ENCODE measurements at regions not wholly inside any gene's neighbourhood (a gene's known extent, or its start where the extent isn't known, plus 50 kb on each side); places are given as distances from the start of the nearest gene placed in this dataset.

- no peak for ATAC-seq
- TF ChIP-seq ZNF565 (CRISPR knock-in tag; conservative IDR thresholded peaks at IDR 0.05; ENCODE audit: low read depth) (no peak), GLIS3 (CRISPR knock-in tag; IDR thresholded peaks at IDR 0.05) (no peak), ISL1 (CRISPR knock-in tag; IDR thresholded peaks at IDR 0.05) (no peak), SNAI2 (CRISPR knock-in tag; IDR thresholded peaks at IDR 0.05) (no peak), ZFP3 (CRISPR knock-in tag; IDR thresholded peaks at IDR 0.05) (no peak), ZC3H10 (CRISPR knock-in tag; IDR thresholded peaks at IDR 0.05) (no peak), PPARA (CRISPR knock-in tag; IDR thresholded peaks at IDR 0.05; ENCODE audit: borderline replicate concordance) (no peak), OSR1 (CRISPR knock-in tag; IDR thresholded peaks at IDR 0.05) (no peak)
These were observed 146.6 kb upstream of the CCDC68 start for GRCh38 chr18:55105873-55106272.

- TF ChIP-seq POU6F1 (CRISPR knock-in tag; IDR thresholded peaks at IDR 0.05; ENCODE audit: borderline replicate concordance, low read depth) = no peak
- TF ChIP-seq CSRNP3 (CRISPR knock-in tag; IDR thresholded peaks at IDR 0.05) = no peak
- no peak for TF ChIP-seq CREB5 (CRISPR knock-in tag; IDR thresholded peaks at IDR 0.05; ENCODE audit: low read depth)
- no peak for TF ChIP-seq RARB (CRISPR knock-in tag; IDR thresholded peaks at IDR 0.05)
- no peak for TF ChIP-seq SNAI2 (CRISPR knock-in tag; IDR thresholded peaks at IDR 0.05)
- TF ChIP-seq ZC3H10 (CRISPR knock-in tag; IDR thresholded peaks at IDR 0.05) = no peak
- TF ChIP-seq ZNF8 (CRISPR knock-in tag; IDR thresholded peaks at IDR 0.05) = no peak
- TF ChIP-seq ZFP30 (CRISPR knock-in tag; IDR thresholded peaks at IDR 0.05) = no peak
- no peak for TF ChIP-seq GLIS3 (CRISPR knock-in tag; IDR thresholded peaks at IDR 0.05)
- no peak for TF ChIP-seq ZFP3 (CRISPR knock-in tag; IDR thresholded peaks at IDR 0.05)
- TF ChIP-seq PATZ1 (CRISPR knock-in tag; IDR thresholded peaks at IDR 0.05; ENCODE audit: borderline replicate concordance) = no peak
- TF ChIP-seq TOX (CRISPR knock-in tag; IDR thresholded peaks at IDR 0.05; ENCODE audit: borderline replicate concordance) = no peak
- no peak for TF ChIP-seq ESRRG (CRISPR knock-in tag; IDR thresholded peaks at IDR 0.05)
- no peak for TF ChIP-seq ZNF565 (CRISPR knock-in tag; conservative IDR thresholded peaks at IDR 0.05; ENCODE audit: low read depth)
- no peak for ATAC-seq
These were observed 143.7 kb upstream of the CCDC68 start for GRCh38 chr18:55102958-55103456.

- ATAC-seq = no peak
- TF ChIP-seq RARB (CRISPR knock-in tag; IDR thresholded peaks at IDR 0.05) (no peak), TSHZ2 (CRISPR knock-in tag; IDR thresholded peaks at IDR 0.05) (no peak), ZFP30 (CRISPR knock-in tag; IDR thresholded peaks at IDR 0.05) (no peak), ZNF565 (CRISPR knock-in tag; conservative IDR thresholded peaks at IDR 0.05; ENCODE audit: low read depth) (no peak)
These were observed 143.2 kb upstream of the CCDC68 start for GRCh38 chr18:55102501-55102900.

- ATAC-seq = peak; percentile 23
- no peak for TF ChIP-seq PATZ1 (CRISPR knock-in tag; IDR thresholded peaks at IDR 0.05; ENCODE audit: borderline replicate concordance)
- no peak for TF ChIP-seq TSHZ2 (CRISPR knock-in tag; IDR thresholded peaks at IDR 0.05)
- no peak for TF ChIP-seq PPARA (CRISPR knock-in tag; IDR thresholded peaks at IDR 0.05; ENCODE audit: borderline replicate concordance)
- TF ChIP-seq ISL1 (CRISPR knock-in tag; IDR thresholded peaks at IDR 0.05) = no peak
- TF ChIP-seq ZNF8 (CRISPR knock-in tag; IDR thresholded peaks at IDR 0.05) = no peak
- TF ChIP-seq TCF4 (CRISPR knock-in tag; IDR thresholded peaks at IDR 0.05; ENCODE audit: borderline replicate concordance) = no peak
- no peak for TF ChIP-seq CSRNP3 (CRISPR knock-in tag; IDR thresholded peaks at IDR 0.05)
These were observed 142.2 kb upstream of the CCDC68 start for GRCh38 chr18:55101458-55101824.
